ENCODE measurements at regions not wholly inside any gene's neighbourhood (a gene's known extent, or its start where the extent isn't known, plus 50 kb on each side); places are given as distances from the start of the nearest gene placed in this dataset.

DNA sequence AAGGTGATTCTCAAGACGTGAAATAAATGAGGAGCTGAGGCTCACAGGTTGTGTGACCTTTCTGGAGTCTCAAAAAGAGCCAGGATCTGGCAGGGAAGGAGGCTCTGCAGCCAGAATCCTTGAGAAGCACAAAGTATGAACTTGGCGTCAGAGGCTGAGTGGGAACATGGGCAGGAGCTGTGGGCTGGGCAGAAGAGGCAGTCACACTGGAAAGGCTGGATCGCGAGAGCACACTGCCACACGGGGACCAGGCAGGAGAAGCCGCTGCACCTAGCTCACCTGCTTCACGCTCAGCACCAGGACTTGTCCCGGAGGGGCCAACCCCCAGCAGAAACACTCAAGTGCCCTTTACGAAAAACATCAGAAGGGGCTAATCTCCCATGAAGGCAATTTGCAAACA lies 535.0 kb downstream of the TNS3 start:
- Mint-ChIP-seq H3K4me3 (no peak overlapping the region), H3K27me3 (peaks cover 10% of the 10 kb centered on the region), H3K9me3 (ENCODE audit: insufficient read depth) (no peaks in the 10 kb centered on the region), H3K27ac (no peak overlapping the region), H3K4me1 (no peaks in the 10 kb centered on the region)
- Histone ChIP-seq H4K20me1 (ENCODE audit: control insufficient read depth, insufficient read depth, low read length, poor library complexity, severe bottlenecking) (no peaks in the 10 kb centered on the region), H3K27me3 (replicated peaks in 1 of 4; ENCODE audit: control extremely low read depth in 1 of 4, control insufficient read depth in 3 of 4, insufficient read depth in 4 of 4, low read length in 3 of 4) (no peaks in the 10 kb centered on the region), H3K9me3 (ENCODE audit: control extremely low read depth in 1 of 3, control insufficient read depth in 2 of 3, insufficient read depth in 1 of 3, low read length in 2 of 3) (no peaks in the 10 kb centered on the region), H3K36me3 (replicated peaks in 1 of 2; ENCODE audit: control extremely low read depth in 1 of 2, control insufficient read depth in 1 of 2, extremely low read depth in 1 of 2, insufficient read depth in 2 of 2, low read length in 1 of 2) (no peaks in the 10 kb centered on the region), H3K4me2 (replicated peaks; ENCODE audit: low read depth, low read length, poor library complexity, severe bottlenecking) (no peak overlapping the region), H3K4me3 (ENCODE audit: control extremely low read depth in 1 of 5, extremely low read depth in 1 of 5, insufficient read depth in 1 of 5, low read depth in 2 of 5, low read length in 4 of 5) (no peak overlapping the region), H3K79me2 (ENCODE audit: control insufficient read depth, insufficient read depth, low read length) (no peaks in the 10 kb centered on the region), H2AFZ (ENCODE audit: insufficient read depth, low read depth, low read length, poor library complexity, severe bottlenecking) (no peak overlapping the region), H3K27ac (ENCODE audit: low read length in 2 of 2) (no peak overlapping the region), H3K4me1 (ENCODE audit: control insufficient read depth in 2 of 2, insufficient read depth in 2 of 2, low read length in 2 of 2) (no peaks in the 10 kb centered on the region), H3K9ac (ENCODE audit: low read length) (no peak overlapping the region)
- TF ChIP-seq EZH2 (IDR thresholded peaks at IDR 0.05; ENCODE audit: borderline replicate concordance, insufficient read depth, low read depth, low read length, poor library complexity, severe bottlenecking): no peak
- TF ChIP-seq, protein P1, sequence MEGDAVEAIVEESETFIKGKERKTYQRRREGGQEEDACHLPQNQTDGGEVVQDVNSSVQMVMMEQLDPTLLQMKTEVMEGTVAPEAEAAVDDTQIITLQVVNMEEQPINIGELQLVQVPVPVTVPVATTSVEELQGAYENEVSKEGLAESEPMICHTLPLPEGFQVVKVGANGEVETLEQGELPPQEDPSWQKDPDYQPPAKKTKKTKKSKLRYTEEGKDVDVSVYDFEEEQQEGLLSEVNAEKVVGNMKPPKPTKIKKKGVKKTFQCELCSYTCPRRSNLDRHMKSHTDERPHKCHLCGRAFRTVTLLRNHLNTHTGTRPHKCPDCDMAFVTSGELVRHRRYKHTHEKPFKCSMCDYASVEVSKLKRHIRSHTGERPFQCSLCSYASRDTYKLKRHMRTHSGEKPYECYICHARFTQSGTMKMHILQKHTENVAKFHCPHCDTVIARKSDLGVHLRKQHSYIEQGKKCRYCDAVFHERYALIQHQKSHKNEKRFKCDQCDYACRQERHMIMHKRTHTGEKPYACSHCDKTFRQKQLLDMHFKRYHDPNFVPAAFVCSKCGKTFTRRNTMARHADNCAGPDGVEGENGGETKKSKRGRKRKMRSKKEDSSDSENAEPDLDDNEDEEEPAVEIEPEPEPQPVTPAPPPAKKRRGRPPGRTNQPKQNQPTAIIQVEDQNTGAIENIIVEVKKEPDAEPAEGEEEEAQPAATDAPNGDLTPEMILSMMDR (IDR thresholded peaks at IDR 0.05): no peak
- POLR2A ChIA-PET: no interaction called here
- no peak for ATAC-seq (ENCODE audit: low read depth)
- intact Hi-C loops (cut with micrococcal nuclease): no loop called here
- 95% methylated on average over 9 of the region's 9 CpGs for WGBS (ENCODE audit: insufficient coverage)
- CTCF ChIA-PET: no interaction called here
- DNase-seq: no peak

DNA sequence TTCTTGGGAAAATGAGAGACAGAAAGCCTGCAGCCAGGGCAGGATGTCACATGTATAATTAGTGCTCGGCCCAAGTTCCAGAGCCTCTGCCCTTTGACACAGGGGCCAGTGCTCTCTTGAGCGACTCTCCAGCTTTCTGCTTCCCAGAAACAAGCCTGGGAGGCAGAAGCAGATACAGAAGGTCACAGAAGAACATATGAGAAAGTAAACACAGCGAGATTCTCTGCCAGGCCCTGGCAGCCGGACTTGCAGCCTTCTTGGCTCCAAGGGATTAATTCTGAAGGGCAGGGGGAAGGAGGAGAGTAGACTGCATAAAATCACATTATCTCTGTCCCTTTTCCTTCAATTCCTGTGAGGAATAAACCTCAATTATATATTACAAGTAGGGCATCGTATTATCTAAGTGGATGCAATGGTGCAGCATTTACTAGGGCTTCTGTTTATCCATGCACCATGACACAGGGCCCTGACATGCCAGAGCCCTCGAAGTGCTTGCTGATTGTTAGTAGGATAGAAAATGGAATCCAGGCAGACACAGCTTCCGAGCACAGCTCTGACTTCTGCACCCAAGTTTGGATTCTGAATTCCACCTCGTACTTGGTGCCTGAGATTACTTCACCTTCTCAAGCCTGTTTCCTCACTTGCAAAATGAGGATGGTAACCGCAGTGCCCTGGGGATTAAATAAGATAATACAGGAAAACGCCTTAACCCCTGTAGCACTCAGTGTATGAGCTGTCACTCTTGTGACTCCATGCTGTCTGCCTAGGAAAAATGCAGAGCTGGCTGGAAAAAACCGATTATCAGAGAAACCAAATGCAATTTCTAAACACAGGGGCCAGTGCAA lies 536.5 kb downstream of the TNS3 start:
- no peaks in the 10 kb centered on the region for H3K4me1 ChIP-seq (ENCODE audit: control insufficient read depth in 2 of 2, insufficient read depth in 2 of 2, low read length in 2 of 2)
- H3K36me3 ChIP-seq (replicated peaks in 1 of 2; ENCODE audit: control extremely low read depth in 1 of 2, control insufficient read depth in 1 of 2, extremely low read depth in 1 of 2, insufficient read depth in 2 of 2, low read length in 1 of 2): no peaks in the 10 kb centered on the region
- H3K79me2 ChIP-seq (ENCODE audit: control insufficient read depth, insufficient read depth, low read length): no peaks in the 10 kb centered on the region
- Mint-ChIP-seq H3K4me3 (no peak overlapping the region), H3K9me3 (ENCODE audit: insufficient read depth) (no peaks in the 10 kb centered on the region), H3K27me3 (peaks cover 9% of the 10 kb centered on the region), H3K27ac (no peak overlapping the region), H3K4me1 (no peaks in the 10 kb centered on the region)
- no peak overlapping the region for H3K4me3 ChIP-seq (ENCODE audit: control extremely low read depth in 1 of 5, extremely low read depth in 1 of 5, insufficient read depth in 1 of 5, low read depth in 2 of 5, low read length in 4 of 5)
- no peak overlapping the region for H3K9ac ChIP-seq (ENCODE audit: low read length)
- CTCF ChIA-PET: no interaction called here
- TF ChIP-seq EZH2 (IDR thresholded peaks at IDR 0.05; ENCODE audit: borderline replicate concordance, insufficient read depth, low read depth, low read length, poor library complexity, severe bottlenecking): no peak
- TF ChIP-seq, protein P1 (IDR thresholded peaks at IDR 0.05): no peak
- no peak overlapping the region for H2AFZ ChIP-seq (ENCODE audit: insufficient read depth, low read depth, low read length, poor library complexity, severe bottlenecking)
- no peak overlapping the region for H3K4me2 ChIP-seq (replicated peaks; ENCODE audit: low read depth, low read length, poor library complexity, severe bottlenecking)
- DNase-seq: no peak
- no peak for ATAC-seq (ENCODE audit: low read depth)
- intact Hi-C loops (cut with micrococcal nuclease): no loop called here
- POLR2A ChIA-PET: no interaction called here
- H3K27ac ChIP-seq (ENCODE audit: low read length in 2 of 2): no peak overlapping the region
- 78% methylated on average over 6 of the region's 11 CpGs for WGBS (ENCODE audit: insufficient coverage)
- no peaks in the 10 kb centered on the region for H3K27me3 ChIP-seq (replicated peaks in 1 of 4; ENCODE audit: control extremely low read depth in 1 of 4, control insufficient read depth in 3 of 4, insufficient read depth in 4 of 4, low read length in 3 of 4)
- H4K20me1 ChIP-seq (ENCODE audit: control insufficient read depth, insufficient read depth, low read length, poor library complexity, severe bottlenecking): no peaks in the 10 kb centered on the region
- no peaks in the 10 kb centered on the region for H3K9me3 ChIP-seq (ENCODE audit: control extremely low read depth in 1 of 3, control insufficient read depth in 2 of 3, insufficient read depth in 1 of 3, low read length in 2 of 3)
